Activated CD4-positive, alpha-beta T cell treated with anti-CD3 and anti-CD28 coated beads, Interleukin-2, amount 10 ng/mL, durations not matched to agents 7 days and 5 days (primary cell): ENCODE measurements at regions not wholly inside any gene's neighbourhood (a gene's known extent, or its start where the extent isn't known, plus 50 kb on each side); places are given as distances from the start of the nearest gene placed in this dataset.

Experiments used
- CTCF ChIA-PET: fragments of 350-600 bp; sonication (Branson Sonifier 250); formaldehyde crosslinking; loops from one replicate; lab custom pipeline; 2021; ENCODE audit warnings: antibody characterized with exemption; lab: Charles Lee
- POLR2A ChIA-PET: fragments of 350-600 bp; sonication (Branson Sonifier 250); formaldehyde crosslinking; loops from one replicate; lab custom pipeline; 2021; ENCODE audit warnings: antibody characterized with exemption; lab: Charles Lee
- DNase-seq: peaks from one replicate; pipeline ENCODE4 v3.0.0-alpha.2; 2020
- H3K27ac Mint-ChIP-seq: one replicate; pipeline ENCODE4 v1.8.0; 2021; ENCODE audit warnings: mild to moderate bottlenecking, moderate library complexity, mixed read lengths
- H3K27me3 Mint-ChIP-seq: one replicate; pipeline ENCODE4 v1.8.0; 2021; ENCODE audit warnings: mixed read lengths
- H3K36me3 Mint-ChIP-seq: one replicate; pipeline ENCODE4 v1.8.0; 2021; ENCODE audit warnings: low read depth, mixed read lengths
- H3K4me1 Mint-ChIP-seq: one replicate; pipeline ENCODE4 v1.8.0; 2021; ENCODE audit warnings: mixed read lengths
- H3K4me3 Mint-ChIP-seq: one replicate; pipeline ENCODE4 v1.8.0; 2021; ENCODE audit warnings: mild to moderate bottlenecking, moderate library complexity, mixed read lengths
- H3K9me3 Mint-ChIP-seq: one replicate; pipeline ENCODE4 v1.8.0; 2021; ENCODE audit warnings: mixed read lengths

- Mint-ChIP-seq H3K4me3 (no peak overlapping the region), H3K9me3 (no peaks in the 10 kb centered on the region), H3K4me1 (no peaks in the 10 kb centered on the region), H3K36me3 (no peaks in the 10 kb centered on the region), H3K27ac (no peak overlapping the region), H3K27me3 (no peaks in the 10 kb centered on the region)
- POLR2A ChIA-PET, result no interaction called here
- CTCF ChIA-PET, result no interaction called here
- no peak for DNase-seq
Measured at GRCh38 chr5:136656811-136657210, 291.5 kb upstream of the TRPC7 start.

GRCh38 chr5:136655468-136655867, 290.1 kb upstream of the TRPC7 start:
- H3K36me3 Mint-ChIP-seq, result no peaks in the 10 kb centered on the region
- H3K4me3 Mint-ChIP-seq, result no peak overlapping the region
- no peaks in the 10 kb centered on the region for H3K27me3 Mint-ChIP-seq
- H3K9me3 Mint-ChIP-seq, result no peaks in the 10 kb centered on the region
- no peak for DNase-seq
- no peak overlapping the region for H3K27ac Mint-ChIP-seq
- ChIA-PET POLR2A (no interaction called here), CTCF (no interaction called here)
- no peaks in the 10 kb centered on the region for H3K4me1 Mint-ChIP-seq

- Mint-ChIP-seq H3K36me3 (no peaks in the 10 kb centered on the region), H3K4me1 (no peaks in the 10 kb centered on the region), H3K27ac (no peak overlapping the region), H3K4me3 (no peak overlapping the region), H3K27me3 (no peaks in the 10 kb centered on the region), H3K9me3 (no peaks in the 10 kb centered on the region)
- ChIA-PET POLR2A (no interaction called here), CTCF (no interaction called here)
- no peak for DNase-seq
Measured at GRCh38 chr5:136646915-136647314, 281.6 kb upstream of the TRPC7 start.

GRCh38 chr5:136642976-136643375, 277.6 kb upstream of the TRPC7 start:
- H3K27ac Mint-ChIP-seq, result no peak overlapping the region
- ChIA-PET CTCF (no interaction called here), POLR2A (no interaction called here)
- DNase-seq, result no peak
- H3K27me3 Mint-ChIP-seq, result no peaks in the 10 kb centered on the region
- H3K4me1 Mint-ChIP-seq, result no peaks in the 10 kb centered on the region
- H3K4me3 Mint-ChIP-seq, result no peak overlapping the region
- no peaks in the 10 kb centered on the region for H3K9me3 Mint-ChIP-seq
- no peaks in the 10 kb centered on the region for H3K36me3 Mint-ChIP-seq

GRCh38 chr5:136639616-136640015, 274.3 kb upstream of the TRPC7 start:
- Mint-ChIP-seq H3K36me3 (no peaks in the 10 kb centered on the region), H3K4me3 (no peak overlapping the region), H3K27me3 (no peaks in the 10 kb centered on the region), H3K27ac (no peak overlapping the region), H3K4me1 (no peaks in the 10 kb centered on the region), H3K9me3 (no peaks in the 10 kb centered on the region)
- CTCF ChIA-PET, result no interaction called here
- no peak for DNase-seq
- POLR2A ChIA-PET, result no interaction called here

GRCh38 chr5:136638084-136638483, 272.7 kb upstream of the TRPC7 start:
- Mint-ChIP-seq H3K4me3 (no peak overlapping the region), H3K36me3 (no peaks in the 10 kb centered on the region), H3K27me3 (no peaks in the 10 kb centered on the region), H3K4me1 (no peaks in the 10 kb centered on the region), H3K27ac (no peak overlapping the region), H3K9me3 (no peaks in the 10 kb centered on the region)
- ChIA-PET CTCF (no interaction called here), POLR2A (no interaction called here)
- DNase-seq, result no peak

GRCh38 chr5:136636001-136636400, 270.7 kb upstream of the TRPC7 start:
- H3K9me3 Mint-ChIP-seq, result no peaks in the 10 kb centered on the region
- no peak overlapping the region for H3K27ac Mint-ChIP-seq
- H3K4me1 Mint-ChIP-seq, result no peaks in the 10 kb centered on the region
- no peak for DNase-seq
- H3K36me3 Mint-ChIP-seq, result no peaks in the 10 kb centered on the region
- H3K4me3 Mint-ChIP-seq, result no peak overlapping the region
- ChIA-PET POLR2A (no interaction called here), CTCF (interaction anchor here (0.6 kb wide), 2 partner anchors 1452 to 1580 kb away, joined by 4 to 5 read pairs; no protein-coding TSS in a partner anchor)
- H3K27me3 Mint-ChIP-seq, result no peaks in the 10 kb centered on the region

- H3K36me3 Mint-ChIP-seq, result no peaks in the 10 kb centered on the region
- DNase-seq, result no peak
- H3K27me3 Mint-ChIP-seq, result no peaks in the 10 kb centered on the region
- ChIA-PET POLR2A (no interaction called here), CTCF (no interaction called here)
- no peaks in the 10 kb centered on the region for H3K4me1 Mint-ChIP-seq
- H3K4me3 Mint-ChIP-seq, result no peak overlapping the region
- H3K9me3 Mint-ChIP-seq, result no peaks in the 10 kb centered on the region
- no peak overlapping the region for H3K27ac Mint-ChIP-seq
Measured at GRCh38 chr5:136631186-136631585, 265.8 kb upstream of the TRPC7 start.

- no peaks in the 10 kb centered on the region for H3K36me3 Mint-ChIP-seq
- H3K4me1 Mint-ChIP-seq, result no peaks in the 10 kb centered on the region
- H3K27me3 Mint-ChIP-seq, result no peaks in the 10 kb centered on the region
- DNase-seq, result no peak
- no peak overlapping the region for H3K27ac Mint-ChIP-seq
- H3K4me3 Mint-ChIP-seq, result no peak overlapping the region
- ChIA-PET POLR2A (no interaction called here), CTCF (no interaction called here)
- no peaks in the 10 kb centered on the region for H3K9me3 Mint-ChIP-seq
Measured at GRCh38 chr5:136629125-136629792, 263.9 kb upstream of the TRPC7 start.

GRCh38 chr5:136626531-136626930, 261.2 kb upstream of the TRPC7 start:
- DNase-seq, result no peak
- no peaks in the 10 kb centered on the region for H3K9me3 Mint-ChIP-seq
- POLR2A ChIA-PET, result no interaction called here
- H3K27ac Mint-ChIP-seq, result no peak overlapping the region
- H3K4me1 Mint-ChIP-seq, result no peaks in the 10 kb centered on the region
- CTCF ChIA-PET, result no interaction called here
- H3K4me3 Mint-ChIP-seq, result no peak overlapping the region
- H3K36me3 Mint-ChIP-seq, result no peaks in the 10 kb centered on the region
- no peaks in the 10 kb centered on the region for H3K27me3 Mint-ChIP-seq

- no peaks in the 10 kb centered on the region for H3K27me3 Mint-ChIP-seq
- POLR2A ChIA-PET, result no interaction called here
- H3K9me3 Mint-ChIP-seq, result no peaks in the 10 kb centered on the region
- no peak overlapping the region for H3K4me3 Mint-ChIP-seq
- H3K27ac Mint-ChIP-seq, result no peak overlapping the region
- no peaks in the 10 kb centered on the region for H3K36me3 Mint-ChIP-seq
- no peak for DNase-seq
- H3K4me1 Mint-ChIP-seq, result no peaks in the 10 kb centered on the region
- CTCF ChIA-PET, result no interaction called here
Measured at GRCh38 chr5:136622747-136623146, 257.4 kb upstream of the TRPC7 start.

- Mint-ChIP-seq H3K27ac (no peak overlapping the region), H3K27me3 (no peaks in the 10 kb centered on the region), H3K4me3 (no peak overlapping the region), H3K36me3 (no peaks in the 10 kb centered on the region), H3K4me1 (no peaks in the 10 kb centered on the region), H3K9me3 (no peaks in the 10 kb centered on the region)
- ChIA-PET POLR2A (no interaction called here), CTCF (no interaction called here)
- DNase-seq, result no peak
Measured at GRCh38 chr5:136621743-136622142, 256.4 kb upstream of the TRPC7 start.

- no peaks in the 10 kb centered on the region for H3K9me3 Mint-ChIP-seq
- no peak overlapping the region for H3K27ac Mint-ChIP-seq
- ChIA-PET POLR2A (no interaction called here), CTCF (no interaction called here)
- H3K27me3 Mint-ChIP-seq, result no peaks in the 10 kb centered on the region
- H3K4me1 Mint-ChIP-seq, result no peaks in the 10 kb centered on the region
- no peaks in the 10 kb centered on the region for H3K36me3 Mint-ChIP-seq
- H3K4me3 Mint-ChIP-seq, result no peak overlapping the region
- DNase-seq, result no peak
Measured at GRCh38 chr5:136620621-136621020, 255.3 kb upstream of the TRPC7 start.

- H3K36me3 Mint-ChIP-seq, result no peaks in the 10 kb centered on the region
- CTCF ChIA-PET, result no interaction called here
- no peaks in the 10 kb centered on the region for H3K4me1 Mint-ChIP-seq
- no peak overlapping the region for H3K27ac Mint-ChIP-seq
- H3K4me3 Mint-ChIP-seq, result no peak overlapping the region
- no peaks in the 10 kb centered on the region for H3K27me3 Mint-ChIP-seq
- DNase-seq, result no peak
- POLR2A ChIA-PET, result no interaction called here
- H3K9me3 Mint-ChIP-seq, result no peaks in the 10 kb centered on the region
Measured at GRCh38 chr5:136620016-136620419, 254.7 kb upstream of the TRPC7 start.
